ENCODE measurements at regions not wholly inside any gene's neighbourhood (a gene's known extent, or its start where the extent isn't known, plus 50 kb on each side); places are given as distances from the start of the nearest gene placed in this dataset.
"Not testable (repeated sequence)": the region's sequence is repeated elsewhere in the genome, so short reads cannot be mapped to it uniquely, and the experiment has no call there.

DNA sequence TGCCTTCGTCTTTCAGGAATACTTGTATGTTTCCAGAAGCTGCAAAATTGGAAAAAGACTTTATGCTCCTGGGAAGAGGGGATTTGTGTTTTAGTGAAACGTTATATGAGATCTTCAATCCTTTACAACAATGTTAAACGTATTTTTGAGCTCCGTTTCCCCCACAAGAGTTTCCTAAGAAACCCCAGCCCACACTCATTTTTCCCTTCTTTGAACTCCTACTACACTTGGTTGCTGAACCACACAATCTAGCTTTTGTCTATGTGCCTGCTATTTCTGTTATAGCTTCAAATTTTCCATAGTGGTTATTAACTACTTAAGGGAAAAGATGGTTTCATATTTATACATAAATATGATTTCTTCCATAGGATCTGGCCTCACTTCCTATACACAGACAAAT lies 238.6 kb upstream of the ACTBL2 start:
- DNase-seq, result no peak

- DNase-seq, result no peak
These were observed 238.0 kb upstream of the ACTBL2 start for GRCh38 chr5:57720656-57721055.

DNA sequence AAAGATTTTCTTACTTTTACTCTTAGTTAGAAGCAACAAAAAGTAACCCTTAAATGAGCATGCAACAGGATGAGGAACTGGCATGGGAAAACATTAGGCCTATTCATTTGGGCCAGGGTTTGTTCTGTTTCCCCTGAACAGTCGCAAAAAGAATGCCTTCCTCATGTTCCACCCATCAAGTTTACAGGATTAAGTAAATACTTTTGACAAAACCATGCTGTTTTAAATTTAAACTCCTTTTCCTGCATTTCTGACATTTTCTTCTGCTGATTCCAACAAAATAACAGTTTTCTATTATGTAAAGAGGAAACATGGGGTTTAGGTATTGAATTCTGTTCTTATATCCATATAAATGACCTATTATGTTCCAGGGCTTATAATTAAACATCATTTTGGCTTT lies 236.6 kb upstream of the ACTBL2 start:
- DNase-seq, result no peak

DNA sequence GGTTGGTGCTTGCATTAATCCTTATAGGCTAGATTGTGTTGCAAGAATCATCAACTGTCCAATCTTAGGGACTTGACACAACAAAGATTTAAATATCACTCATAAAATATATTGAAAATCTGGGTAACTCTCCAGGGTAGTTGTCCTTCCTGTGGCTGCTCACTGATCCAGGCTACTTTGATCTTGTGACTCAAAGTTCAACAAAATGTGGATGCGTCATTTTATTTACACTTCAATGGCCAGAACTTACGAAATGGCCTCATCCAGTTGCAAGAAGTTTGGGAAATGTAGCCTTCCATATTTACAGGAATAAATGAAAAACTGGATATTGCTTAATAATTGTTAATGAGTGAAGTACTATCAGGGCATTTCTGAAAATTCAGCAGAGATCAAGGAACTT lies 235.5 kb upstream of the ACTBL2 start:
- DNase-seq, result no peak

- DNase-seq, result no peak
These were observed 234.9 kb upstream of the ACTBL2 start for GRCh38 chr5:57717555-57717954.

- no peak for DNase-seq
These were observed 234.1 kb upstream of the ACTBL2 start for GRCh38 chr5:57716661-57717060.

- no peak for DNase-seq
These were observed 232.7 kb upstream of the ACTBL2 start for GRCh38 chr5:57715296-57715695.

GRCh38 chr5:57713535-57713934 lies 230.9 kb upstream of the ACTBL2 start:
- not testable (repeated sequence) for DNase-seq

DNA sequence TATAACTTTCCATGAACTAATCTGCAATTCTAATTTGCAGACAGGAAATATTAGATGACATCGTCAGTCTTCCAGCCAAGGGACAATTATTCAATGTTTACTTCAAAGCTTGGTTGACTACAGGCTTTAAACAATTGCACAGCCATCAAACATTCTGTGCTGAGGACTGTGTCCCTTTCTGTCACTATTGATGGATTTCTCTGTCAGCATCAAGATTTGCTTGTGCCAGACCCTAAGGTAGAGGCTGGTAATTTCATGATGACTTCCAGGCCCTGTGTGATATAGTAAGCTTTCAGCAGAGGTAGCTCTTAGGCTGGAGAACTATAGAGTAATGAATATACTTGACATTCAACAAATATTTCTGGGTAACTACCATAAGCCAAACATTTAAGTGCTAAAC lies 229.3 kb upstream of the ACTBL2 start:
- no peak for DNase-seq

GRCh38 chr5:57711471-57711870 lies 228.9 kb upstream of the ACTBL2 start:
- DNase-seq, result no peak

GRCh38 chr5:57710126-57710525 lies 227.5 kb upstream of the ACTBL2 start:
- DNase-seq, result no peak

- no peak for DNase-seq
These were observed 223.2 kb upstream of the ACTBL2 start for GRCh38 chr5:57705769-57706168.

- DNase-seq, result no peak
These were observed 221.1 kb upstream of the ACTBL2 start for GRCh38 chr5:57703721-57704120.

DNA sequence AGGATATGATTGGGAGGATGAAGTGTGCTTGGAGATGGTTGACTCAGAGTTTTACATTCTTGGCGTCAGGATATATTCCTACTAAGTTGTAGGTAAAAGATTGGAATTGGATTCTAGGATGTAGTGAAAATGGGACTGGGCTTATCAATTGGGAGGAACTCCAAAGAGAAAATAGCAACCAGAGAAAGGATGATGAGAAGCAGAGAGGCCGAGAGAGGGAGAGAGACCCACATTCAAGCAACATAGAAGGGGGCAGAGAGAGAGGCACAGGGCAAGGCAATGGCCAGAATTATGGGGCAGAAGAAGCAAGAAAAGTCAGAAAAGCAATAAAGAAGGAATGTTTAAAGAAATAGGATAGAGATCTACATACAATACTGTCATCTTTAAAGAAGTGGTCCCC lies 217.9 kb upstream of the ACTBL2 start:
- DNase-seq, result no peak

DNA sequence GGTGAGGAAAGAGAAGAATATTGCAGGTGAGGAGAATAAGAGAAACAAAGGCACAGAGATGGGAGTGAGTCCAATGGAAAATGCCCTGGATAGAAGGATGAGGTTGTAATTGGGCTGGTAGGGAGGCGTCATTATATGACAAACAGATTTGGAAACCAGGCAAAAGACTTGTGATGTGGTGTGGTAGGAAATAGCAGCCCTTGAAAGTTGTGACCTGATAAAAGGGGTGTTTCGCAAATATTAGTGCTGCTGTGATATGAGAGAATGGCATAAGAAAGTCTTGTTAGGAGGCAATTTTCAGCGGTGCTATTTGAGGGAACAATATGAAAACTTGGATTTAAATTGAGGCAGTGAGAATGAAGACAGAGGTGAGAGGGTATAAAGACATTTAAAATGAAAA lies 217.5 kb upstream of the ACTBL2 start:
- DNase-seq, result no peak

- no peak for DNase-seq
These were observed 216.2 kb upstream of the ACTBL2 start for GRCh38 chr5:57698802-57699201.

DNA sequence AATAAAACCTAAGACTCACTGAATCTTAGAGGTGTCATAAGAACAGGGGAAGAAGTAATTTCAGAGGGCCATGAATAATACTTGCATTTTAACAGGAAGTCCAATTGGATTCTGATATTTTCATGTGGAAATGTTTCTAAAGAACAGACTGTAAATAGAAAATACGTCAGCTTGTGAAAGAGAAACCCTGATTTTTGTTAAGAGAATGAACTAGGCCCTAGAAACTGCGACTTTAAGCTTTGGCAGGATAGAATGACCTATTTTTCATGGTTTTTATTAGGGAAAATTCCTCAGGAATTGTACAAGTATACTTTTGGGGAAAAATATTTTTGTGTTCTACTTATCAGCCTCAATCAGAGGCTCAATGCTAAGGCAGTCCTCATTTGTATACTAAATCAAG lies 215.5 kb upstream of the ACTBL2 start:
- no peak for DNase-seq

- no peak for DNase-seq
These were observed 214.4 kb upstream of the ACTBL2 start for GRCh38 chr5:57696825-57697570.

DNA sequence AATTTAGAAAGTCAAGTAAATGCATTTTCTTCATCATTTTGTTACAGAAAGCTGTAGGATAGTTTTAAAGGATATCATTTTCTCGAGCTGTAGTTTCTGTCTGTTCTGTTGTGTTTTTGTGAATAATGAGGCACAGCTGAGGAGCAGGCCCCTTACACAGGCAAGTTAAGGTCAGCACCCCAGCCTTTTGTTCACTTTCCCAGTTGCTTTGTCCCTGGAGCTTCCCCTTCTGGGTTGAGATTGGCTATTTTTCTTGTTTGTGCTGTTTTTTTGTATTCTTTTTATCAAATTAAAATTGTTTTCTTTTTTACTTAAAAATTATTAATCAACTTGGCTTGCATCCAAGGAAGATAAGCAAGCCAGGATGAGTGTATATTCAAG lies 213.8 kb upstream of the ACTBL2 start:
- no peak for DNase-seq

DNA sequence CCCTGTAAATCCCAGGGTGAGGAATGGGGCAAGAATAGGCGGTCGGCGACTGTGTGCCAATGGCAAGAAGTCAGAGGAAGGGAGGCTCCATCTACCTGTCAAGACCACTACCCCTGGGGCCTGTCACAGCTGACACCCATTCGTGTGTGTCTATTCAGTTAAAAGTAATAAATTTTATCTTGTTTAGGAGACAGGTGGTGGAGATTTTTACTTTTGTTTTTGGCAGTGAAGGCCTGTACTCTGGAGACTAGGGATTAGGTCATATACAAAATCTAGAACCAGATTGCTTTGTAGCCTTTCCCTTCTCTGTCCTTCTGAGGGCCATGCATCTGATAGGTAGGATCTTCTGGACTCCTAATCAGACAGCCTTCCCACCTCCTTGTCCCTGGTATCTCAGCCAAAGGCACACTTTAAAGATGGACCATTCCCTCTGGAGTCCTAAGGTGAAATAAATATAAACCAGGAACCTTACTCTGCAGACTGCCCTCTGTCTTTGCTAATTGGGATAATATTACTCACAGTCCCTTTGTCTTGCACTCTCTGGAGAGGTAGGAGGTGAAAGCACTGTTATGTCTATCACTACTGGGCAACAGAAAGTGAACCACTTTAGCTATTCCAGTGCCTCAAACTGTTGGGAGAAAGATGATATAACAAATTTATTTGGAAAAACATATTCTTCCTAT lies 213.2 kb upstream of the ACTBL2 start:
- no peak for DNase-seq

GRCh38 chr5:57695179-57695578 lies 212.6 kb upstream of the ACTBL2 start:
- DNase-seq, result no peak

DNA sequence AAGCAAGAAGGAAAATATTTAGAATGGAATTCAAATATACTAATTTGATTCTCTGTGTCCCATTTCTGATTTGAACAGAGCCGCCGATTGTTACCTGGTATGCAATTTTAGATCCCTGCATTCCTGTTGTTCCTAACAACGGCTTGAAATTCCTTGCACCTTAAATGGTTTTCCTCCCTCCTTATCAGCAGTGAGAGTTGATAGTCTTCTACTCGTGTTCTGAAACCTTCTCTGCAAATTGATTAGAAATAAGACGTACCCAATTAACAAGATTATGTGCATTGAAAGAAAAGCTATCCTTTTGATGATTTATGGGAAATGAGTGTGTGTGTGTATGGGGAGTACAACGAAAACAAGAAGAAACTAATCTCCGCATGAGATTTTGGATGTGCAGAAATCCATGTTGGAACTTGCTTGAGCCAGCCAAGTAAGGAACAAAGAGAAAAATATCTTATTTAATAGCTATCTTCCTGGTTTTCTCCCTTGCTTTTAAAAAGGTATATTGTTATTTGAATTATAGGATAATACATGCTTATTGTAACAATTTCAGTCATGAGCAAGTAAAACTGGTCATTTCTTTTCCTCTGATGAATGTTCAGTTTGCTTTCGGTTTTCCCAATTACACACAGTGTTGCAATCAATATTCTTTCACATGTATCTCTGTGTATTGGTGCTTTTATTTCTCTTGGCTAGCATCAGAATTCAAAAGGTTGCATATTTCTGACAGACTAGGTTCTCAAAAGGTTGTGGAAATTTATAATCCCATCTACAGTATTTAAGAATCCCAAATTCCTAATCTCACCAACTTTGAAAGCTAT lies 211.1 kb upstream of the ACTBL2 start:
- no peak for DNase-seq

DNA sequence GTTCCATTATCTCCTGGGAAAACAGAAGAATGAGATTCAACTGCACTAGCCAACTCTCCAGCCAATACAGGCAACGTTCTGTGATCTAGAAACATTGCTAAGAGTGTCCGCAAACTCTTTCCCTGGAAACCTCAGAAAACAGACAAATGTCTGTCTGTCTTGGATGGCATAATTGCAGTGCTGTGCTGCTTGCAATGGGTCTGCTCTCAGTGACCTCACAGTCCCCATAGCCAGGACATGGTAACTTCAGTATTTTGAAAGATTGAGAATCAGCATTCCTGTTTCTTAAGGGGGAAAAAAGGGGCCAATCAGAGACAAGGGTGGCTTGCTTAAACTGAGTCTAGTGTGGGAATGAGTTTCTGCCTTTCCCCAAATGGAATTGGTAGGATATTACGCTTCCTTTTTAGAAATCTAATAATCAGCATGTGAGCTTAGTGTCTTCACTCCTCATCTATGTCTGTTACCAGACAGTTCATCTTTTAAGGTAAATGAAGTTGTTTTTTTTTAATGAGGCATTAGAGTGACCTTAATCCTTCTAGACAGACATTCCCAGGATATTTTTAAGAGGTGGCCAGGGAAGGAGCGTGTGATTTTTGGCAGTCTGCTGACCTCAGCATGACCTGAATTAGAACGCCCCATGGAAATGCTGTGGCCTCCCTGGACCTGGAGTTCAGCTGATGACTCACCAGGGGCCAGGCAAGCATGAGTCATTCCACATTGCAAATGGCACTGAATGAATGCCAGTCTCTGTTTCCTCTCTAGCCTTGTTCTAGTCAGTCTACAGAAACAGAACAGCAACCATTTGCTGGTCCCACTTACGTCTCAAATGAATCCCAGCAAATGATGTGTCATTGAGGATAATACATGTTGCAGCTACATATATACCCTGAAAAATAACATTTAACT lies 210.2 kb upstream of the ACTBL2 start:
- DNase-seq, result no peak
